ENCODE measurements at regions not wholly inside any gene's neighbourhood (a gene's known extent, or its start where the extent isn't known, plus 50 kb on each side); places are given as distances from the start of the nearest gene placed in this dataset.

- WGBS (ENCODE audit: extremely low coverage, insufficient read length, low lambda C conversion rate), result no CpG with 5 or more reads among the region's 3 CpGs
- H2BK12ac ChIP-seq (ENCODE audit: insufficient read length, low read depth, low read length), result no peak overlapping the region
- H2BK120ac ChIP-seq (ENCODE audit: low read depth, low read length, poor library complexity, severe bottlenecking), result no peak overlapping the region
- H2BK5ac ChIP-seq (ENCODE audit: insufficient read length, low read length), result no peak overlapping the region
- H4K5ac ChIP-seq (ENCODE audit: insufficient read length, low read depth, low read length), result no peak overlapping the region
- no peaks in the 10 kb centered on the region for H3K9me3 ChIP-seq (ENCODE audit: control insufficient read depth, low read depth, low read length)
- Mint-ChIP-seq H3K4me1 (no peaks in the 10 kb centered on the region), H3K27me3 (ENCODE audit: low read depth) (no peaks in the 10 kb centered on the region), H3K36me3 (ENCODE audit: insufficient read depth in 1 of 3, low read depth in 3 of 3) (peaks cover 0 to 9% (median 0%) of the 10 kb centered on the region in 3 experiments; a peak in 2 of 7 replicates), H3K4me3 (no peak overlapping the region), H3K9me3 (peaks cover 2 to 5% of the 10 kb centered on the region in 2 experiments; a peak in 3 of 5 replicates), H3K27ac (no peak overlapping the region)
- no peaks in the 10 kb centered on the region for H3K4me1 ChIP-seq (ENCODE audit: insufficient read depth, low read length)
- no peak overlapping the region for H3K27ac ChIP-seq (ENCODE audit: insufficient read length, low read depth, low read length)
- no peaks in the 10 kb centered on the region for H3K79me2 ChIP-seq (ENCODE audit: insufficient read depth, low read length)
- H3K79me1 ChIP-seq (ENCODE audit: insufficient read depth, low read depth, low read length, poor library complexity, severe bottlenecking), result no peaks in the 10 kb centered on the region
- H3T11ph ChIP-seq (ENCODE audit: low read length), result no peak overlapping the region
- H3K18ac ChIP-seq (ENCODE audit: insufficient read length, low read depth, low read length), result no peak overlapping the region
- H3K14ac ChIP-seq (ENCODE audit: insufficient read depth, low read length), result no peak overlapping the region
- H3K56ac ChIP-seq (ENCODE audit: insufficient read length, low read depth, low read length), result no peak overlapping the region
- H4K20me1 ChIP-seq (ENCODE audit: control insufficient read depth, insufficient read depth, insufficient read length), result no peaks in the 10 kb centered on the region
- no peak overlapping the region for H2BK20ac ChIP-seq (ENCODE audit: low read depth, low read length, poor library complexity, severe bottlenecking)
- H3K4me2 ChIP-seq (ENCODE audit: insufficient read depth, insufficient read length, low read length), result no peak overlapping the region
- H2BK15ac ChIP-seq (ENCODE audit: low read depth, low read length), result no peak overlapping the region
- H3K9ac ChIP-seq (ENCODE audit: extremely low read depth, insufficient read length, low read length), result no peak overlapping the region
- H4K8ac ChIP-seq (replicated peaks; ENCODE audit: insufficient read length, low read depth, low read length), result no peak overlapping the region
- no peaks in the 10 kb centered on the region for H3K23me2 ChIP-seq (ENCODE audit: insufficient read length, low read depth, low read length, poor library complexity, severe bottlenecking)
- H2AFZ ChIP-seq (ENCODE audit: low read length), result no peak overlapping the region
- H2AK5ac ChIP-seq (ENCODE audit: insufficient read length, low read length), result no peak overlapping the region
- no peak overlapping the region for H3K23ac ChIP-seq (ENCODE audit: insufficient read length, low read depth, low read length)
- no peak overlapping the region for H3K4ac ChIP-seq (ENCODE audit: low read depth, low read length)
- no peak for DNase-seq
- no peak overlapping the region for H4K91ac ChIP-seq (ENCODE audit: insufficient read length, low read depth, low read length)
- H3K27me3 ChIP-seq (ENCODE audit: insufficient read depth, low read length), result no peaks in the 10 kb centered on the region
- no peak for TF ChIP-seq CTCF (conservative IDR thresholded peaks at IDR 0.05)
Measured at GRCh38 chr6:48894469-48894868, 568.6 kb downstream of the MMUT start.

Data from H9 (cell line).